ENCODE measurements at regions not wholly inside any gene's neighbourhood (a gene's known extent, or its start where the extent isn't known, plus 50 kb on each side); places are given as distances from the start of the nearest gene placed in this dataset.

DNA sequence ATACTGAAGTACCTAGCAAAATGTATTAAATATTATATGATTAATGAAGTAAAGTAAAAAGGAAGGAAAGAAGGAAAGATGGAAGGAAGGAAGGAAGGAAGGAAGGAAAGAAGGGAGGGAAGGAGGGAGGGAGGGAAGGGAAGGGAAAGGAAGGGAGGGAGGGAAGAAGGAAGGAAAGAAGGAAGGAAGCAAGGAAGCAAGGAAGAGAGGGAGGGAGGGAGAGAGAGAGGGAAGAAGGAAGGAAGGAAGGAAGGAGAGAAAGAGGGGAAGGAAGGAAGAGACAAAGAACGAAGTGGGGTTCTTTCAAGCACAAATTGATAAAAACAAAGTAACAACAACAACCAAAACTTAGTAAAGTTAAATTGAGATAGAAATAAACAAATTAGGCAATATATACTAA lies 622.3 kb upstream of the ADGRB3 start:
- TF ChIP-seq SIN3A (IDR thresholded peaks at IDR 0.05; ENCODE audit: borderline replicate concordance, insufficient read depth, low read length) = no peak
- no peak for TF ChIP-seq TAF1 (IDR thresholded peaks at IDR 0.05; ENCODE audit: borderline replicate concordance, insufficient read depth, low read length)
- no peak for TF ChIP-seq POLR2AphosphoS5 (IDR thresholded peaks at IDR 0.05; ENCODE audit: low read depth, low read length)
- TF ChIP-seq, protein P1, sequence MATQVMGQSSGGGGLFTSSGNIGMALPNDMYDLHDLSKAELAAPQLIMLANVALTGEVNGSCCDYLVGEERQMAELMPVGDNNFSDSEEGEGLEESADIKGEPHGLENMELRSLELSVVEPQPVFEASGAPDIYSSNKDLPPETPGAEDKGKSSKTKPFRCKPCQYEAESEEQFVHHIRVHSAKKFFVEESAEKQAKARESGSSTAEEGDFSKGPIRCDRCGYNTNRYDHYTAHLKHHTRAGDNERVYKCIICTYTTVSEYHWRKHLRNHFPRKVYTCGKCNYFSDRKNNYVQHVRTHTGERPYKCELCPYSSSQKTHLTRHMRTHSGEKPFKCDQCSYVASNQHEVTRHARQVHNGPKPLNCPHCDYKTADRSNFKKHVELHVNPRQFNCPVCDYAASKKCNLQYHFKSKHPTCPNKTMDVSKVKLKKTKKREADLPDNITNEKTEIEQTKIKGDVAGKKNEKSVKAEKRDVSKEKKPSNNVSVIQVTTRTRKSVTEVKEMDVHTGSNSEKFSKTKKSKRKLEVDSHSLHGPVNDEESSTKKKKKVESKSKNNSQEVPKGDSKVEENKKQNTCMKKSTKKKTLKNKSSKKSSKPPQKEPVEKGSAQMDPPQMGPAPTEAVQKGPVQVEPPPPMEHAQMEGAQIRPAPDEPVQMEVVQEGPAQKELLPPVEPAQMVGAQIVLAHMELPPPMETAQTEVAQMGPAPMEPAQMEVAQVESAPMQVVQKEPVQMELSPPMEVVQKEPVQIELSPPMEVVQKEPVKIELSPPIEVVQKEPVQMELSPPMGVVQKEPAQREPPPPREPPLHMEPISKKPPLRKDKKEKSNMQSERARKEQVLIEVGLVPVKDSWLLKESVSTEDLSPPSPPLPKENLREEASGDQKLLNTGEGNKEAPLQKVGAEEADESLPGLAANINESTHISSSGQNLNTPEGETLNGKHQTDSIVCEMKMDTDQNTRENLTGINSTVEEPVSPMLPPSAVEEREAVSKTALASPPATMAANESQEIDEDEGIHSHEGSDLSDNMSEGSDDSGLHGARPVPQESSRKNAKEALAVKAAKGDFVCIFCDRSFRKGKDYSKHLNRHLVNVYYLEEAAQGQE (IDR thresholded peaks at IDR 0.05; ENCODE audit: insufficient read depth in 1 of 2, low read depth in 2 of 2, low read length in 2 of 2) = no peak
